H1 (cell line): ENCODE measurements at regions not wholly inside any gene's neighbourhood (a gene's known extent, or its start where the extent isn't known, plus 50 kb on each side); places are given as distances from the start of the nearest gene placed in this dataset.

Experiments used
- CBX8 ChIP-seq: fragments of 300-800, 300-1000 bp; sonication (generic); IDR thresholded peaks from 2 replicates; pipeline ENCODE4 v1.7.1; 2016; ENCODE audit warnings: low read depth, low read length, borderline replicate concordance
- CREB1 ChIP-seq: IDR thresholded peaks from 2 replicates; pipeline ENCODE4 v1.6.1; 2012; ENCODE audit warnings: inconsistent platforms
- KDM1A ChIP-seq: fragments of 200-600, 300-600 bp; sonication (generic); IDR thresholded peaks from 2 replicates; pipeline ENCODE4 v1.7.1; 2016; ENCODE audit warnings: mild to moderate bottlenecking, low read length, borderline replicate concordance
- TAF1 ChIP-seq: IDR thresholded peaks from 2 replicates; pipeline ENCODE4 v1.6.1; 2011; ENCODE audit warnings: mild to moderate bottlenecking, low read depth, low read length
- YY1 ChIP-seq: IDR thresholded peaks from 2 replicates; pipeline ENCODE4 v1.6.1; 2011; ENCODE audit warnings: low read depth, mild to moderate bottlenecking, low read length
- ZNF274 ChIP-seq: IDR thresholded peaks from 2 replicates; pipeline ENCODE4 v1.7.0; 2012; ENCODE audit warnings: low read length, borderline replicate concordance; ENCODE audit errors: extremely low read depth
- TF ChIP-seq, protein P1 (sequence below): fragments of 300-600 bp; sonication (generic); IDR thresholded peaks from 2 replicates; pipeline ENCODE4 v1.7.1; 2012; ENCODE audit warnings: low read length, moderate library complexity, mild to moderate bottlenecking, inconsistent platforms; ENCODE audit not compliant: insufficient replicate concordance

- TF ChIP-seq, protein P1, sequence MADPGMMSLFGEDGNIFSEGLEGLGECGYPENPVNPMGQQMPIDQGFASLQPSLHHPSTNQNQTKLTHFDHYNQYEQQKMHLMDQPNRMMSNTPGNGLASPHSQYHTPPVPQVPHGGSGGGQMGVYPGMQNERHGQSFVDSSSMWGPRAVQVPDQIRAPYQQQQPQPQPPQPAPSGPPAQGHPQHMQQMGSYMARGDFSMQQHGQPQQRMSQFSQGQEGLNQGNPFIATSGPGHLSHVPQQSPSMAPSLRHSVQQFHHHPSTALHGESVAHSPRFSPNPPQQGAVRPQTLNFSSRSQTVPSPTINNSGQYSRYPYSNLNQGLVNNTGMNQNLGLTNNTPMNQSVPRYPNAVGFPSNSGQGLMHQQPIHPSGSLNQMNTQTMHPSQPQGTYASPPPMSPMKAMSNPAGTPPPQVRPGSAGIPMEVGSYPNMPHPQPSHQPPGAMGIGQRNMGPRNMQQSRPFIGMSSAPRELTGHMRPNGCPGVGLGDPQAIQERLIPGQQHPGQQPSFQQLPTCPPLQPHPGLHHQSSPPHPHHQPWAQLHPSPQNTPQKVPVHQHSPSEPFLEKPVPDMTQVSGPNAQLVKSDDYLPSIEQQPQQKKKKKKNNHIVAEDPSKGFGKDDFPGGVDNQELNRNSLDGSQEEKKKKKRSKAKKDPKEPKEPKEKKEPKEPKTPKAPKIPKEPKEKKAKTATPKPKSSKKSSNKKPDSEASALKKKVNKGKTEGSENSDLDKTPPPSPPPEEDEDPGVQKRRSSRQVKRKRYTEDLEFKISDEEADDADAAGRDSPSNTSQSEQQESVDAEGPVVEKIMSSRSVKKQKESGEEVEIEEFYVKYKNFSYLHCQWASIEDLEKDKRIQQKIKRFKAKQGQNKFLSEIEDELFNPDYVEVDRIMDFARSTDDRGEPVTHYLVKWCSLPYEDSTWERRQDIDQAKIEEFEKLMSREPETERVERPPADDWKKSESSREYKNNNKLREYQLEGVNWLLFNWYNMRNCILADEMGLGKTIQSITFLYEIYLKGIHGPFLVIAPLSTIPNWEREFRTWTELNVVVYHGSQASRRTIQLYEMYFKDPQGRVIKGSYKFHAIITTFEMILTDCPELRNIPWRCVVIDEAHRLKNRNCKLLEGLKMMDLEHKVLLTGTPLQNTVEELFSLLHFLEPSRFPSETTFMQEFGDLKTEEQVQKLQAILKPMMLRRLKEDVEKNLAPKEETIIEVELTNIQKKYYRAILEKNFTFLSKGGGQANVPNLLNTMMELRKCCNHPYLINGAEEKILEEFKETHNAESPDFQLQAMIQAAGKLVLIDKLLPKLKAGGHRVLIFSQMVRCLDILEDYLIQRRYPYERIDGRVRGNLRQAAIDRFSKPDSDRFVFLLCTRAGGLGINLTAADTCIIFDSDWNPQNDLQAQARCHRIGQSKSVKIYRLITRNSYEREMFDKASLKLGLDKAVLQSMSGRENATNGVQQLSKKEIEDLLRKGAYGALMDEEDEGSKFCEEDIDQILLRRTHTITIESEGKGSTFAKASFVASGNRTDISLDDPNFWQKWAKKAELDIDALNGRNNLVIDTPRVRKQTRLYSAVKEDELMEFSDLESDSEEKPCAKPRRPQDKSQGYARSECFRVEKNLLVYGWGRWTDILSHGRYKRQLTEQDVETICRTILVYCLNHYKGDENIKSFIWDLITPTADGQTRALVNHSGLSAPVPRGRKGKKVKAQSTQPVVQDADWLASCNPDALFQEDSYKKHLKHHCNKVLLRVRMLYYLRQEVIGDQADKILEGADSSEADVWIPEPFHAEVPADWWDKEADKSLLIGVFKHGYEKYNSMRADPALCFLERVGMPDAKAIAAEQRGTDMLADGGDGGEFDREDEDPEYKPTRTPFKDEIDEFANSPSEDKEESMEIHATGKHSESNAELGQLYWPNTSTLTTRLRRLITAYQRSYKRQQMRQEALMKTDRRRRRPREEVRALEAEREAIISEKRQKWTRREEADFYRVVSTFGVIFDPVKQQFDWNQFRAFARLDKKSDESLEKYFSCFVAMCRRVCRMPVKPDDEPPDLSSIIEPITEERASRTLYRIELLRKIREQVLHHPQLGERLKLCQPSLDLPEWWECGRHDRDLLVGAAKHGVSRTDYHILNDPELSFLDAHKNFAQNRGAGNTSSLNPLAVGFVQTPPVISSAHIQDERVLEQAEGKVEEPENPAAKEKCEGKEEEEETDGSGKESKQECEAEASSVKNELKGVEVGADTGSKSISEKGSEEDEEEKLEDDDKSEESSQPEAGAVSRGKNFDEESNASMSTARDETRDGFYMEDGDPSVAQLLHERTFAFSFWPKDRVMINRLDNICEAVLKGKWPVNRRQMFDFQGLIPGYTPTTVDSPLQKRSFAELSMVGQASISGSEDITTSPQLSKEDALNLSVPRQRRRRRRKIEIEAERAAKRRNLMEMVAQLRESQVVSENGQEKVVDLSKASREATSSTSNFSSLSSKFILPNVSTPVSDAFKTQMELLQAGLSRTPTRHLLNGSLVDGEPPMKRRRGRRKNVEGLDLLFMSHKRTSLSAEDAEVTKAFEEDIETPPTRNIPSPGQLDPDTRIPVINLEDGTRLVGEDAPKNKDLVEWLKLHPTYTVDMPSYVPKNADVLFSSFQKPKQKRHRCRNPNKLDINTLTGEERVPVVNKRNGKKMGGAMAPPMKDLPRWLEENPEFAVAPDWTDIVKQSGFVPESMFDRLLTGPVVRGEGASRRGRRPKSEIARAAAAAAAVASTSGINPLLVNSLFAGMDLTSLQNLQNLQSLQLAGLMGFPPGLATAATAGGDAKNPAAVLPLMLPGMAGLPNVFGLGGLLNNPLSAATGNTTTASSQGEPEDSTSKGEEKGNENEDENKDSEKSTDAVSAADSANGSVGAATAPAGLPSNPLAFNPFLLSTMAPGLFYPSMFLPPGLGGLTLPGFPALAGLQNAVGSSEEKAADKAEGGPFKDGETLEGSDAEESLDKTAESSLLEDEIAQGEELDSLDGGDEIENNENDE, result no peak
- TF ChIP-seq ZNF274 (no peak), KDM1A (no peak), CREB1 (no peak), TAF1 (no peak), YY1 (no peak), CBX8 (no peak)
Measured at GRCh38 chr18:22283397-22283796, 114.0 kb downstream of the GATA6 start (continued).
